Trophoblast cell (in vitro differentiated cells and primary cell): ENCODE measurements at regions not wholly inside any gene's neighbourhood (a gene's known extent, or its start where the extent isn't known, plus 50 kb on each side); places are given as distances from the start of the nearest gene placed in this dataset.

Experiments
- DNase-seq, 2 donors: peaks; one replicate each; pipeline ENCODE4 v3.0.0-alpha.2; 2016
- H2AFZ ChIP-seq: 2 replicates; pipeline ENCODE4 v1.6.1; 2013; ENCODE audit warnings: low read length, moderate library complexity, mild to moderate bottlenecking; ENCODE audit not compliant: insufficient read depth, poor library complexity
- H2AK5ac ChIP-seq: 2 replicates; pipeline ENCODE4 v1.6.1; 2013; ENCODE audit warnings: mild to moderate bottlenecking, low read length
- H2BK120ac ChIP-seq: 2 replicates; pipeline ENCODE4 v1.6.1; 2013; ENCODE audit warnings: low read length, mild to moderate bottlenecking, moderate library complexity; ENCODE audit not compliant: insufficient read depth, poor library complexity
- H2BK12ac ChIP-seq: 2 replicates; pipeline ENCODE4 v1.6.1; 2013; ENCODE audit warnings: mild to moderate bottlenecking, low read length, moderate library complexity
- H2BK5ac ChIP-seq: 2 replicates; pipeline ENCODE4 v1.6.1; 2013; ENCODE audit warnings: low read length, low read depth, moderate library complexity, mild to moderate bottlenecking; ENCODE audit not compliant: poor library complexity
- H3K14ac ChIP-seq: 2 replicates; pipeline ENCODE4 v1.6.1; 2013; ENCODE audit warnings: mild to moderate bottlenecking, low read length
- H3K18ac ChIP-seq: 2 replicates; pipeline ENCODE4 v1.6.1; 2013; ENCODE audit warnings: mild to moderate bottlenecking, low read length
- H3K23ac ChIP-seq: 2 replicates; pipeline ENCODE4 v1.6.1; 2013; ENCODE audit warnings: low read length
- H3K27ac ChIP-seq: 2 replicates; pipeline ENCODE4 v1.5.1; 2013; ENCODE audit warnings: low read depth, mild to moderate bottlenecking, inconsistent platforms, low read length, moderate library complexity
- H3K27me3 ChIP-seq: 2 replicates; pipeline ENCODE4 v1.6.1; 2013; ENCODE audit warnings: inconsistent platforms, mild to moderate bottlenecking, low read length, moderate library complexity; ENCODE audit not compliant: insufficient read depth
- H3K36me3 ChIP-seq, 2 experiments: 1 replicate in 1 of 2; 2 replicates in 1 of 2; pipeline ENCODE4 v1.6.1; 2013; ENCODE audit warnings: low read length in 2 of 2, mild to moderate bottlenecking in 2 of 2, moderate library complexity in 1 of 2; ENCODE audit not compliant: insufficient read depth in 2 of 2, control insufficient read depth in 1 of 2
- H3K4ac ChIP-seq: 2 replicates; pipeline ENCODE4 v1.6.1; 2013; ENCODE audit warnings: low read depth, mild to moderate bottlenecking, low read length, moderate library complexity
- H3K4me1 ChIP-seq, 2 experiments: 1 replicate in 1 of 2; 2 replicates in 1 of 2; pipeline ENCODE4 v1.6.1; 2013; ENCODE audit warnings: low read length in 2 of 2, mild to moderate bottlenecking in 2 of 2, moderate library complexity in 1 of 2; ENCODE audit not compliant: insufficient read depth in 2 of 2, control insufficient read depth in 1 of 2
- H3K4me2 ChIP-seq: 2 replicates; pipeline ENCODE4 v1.6.1; 2013; ENCODE audit warnings: inconsistent platforms, mild to moderate bottlenecking, low read length, moderate library complexity
- H3K4me3 ChIP-seq: 2 replicates; pipeline ENCODE4 v1.5.1; 2013; ENCODE audit warnings: mild to moderate bottlenecking, low read depth, low read length, inconsistent platforms
- H3K79me1 ChIP-seq: one replicate; pipeline ENCODE4 v1.6.1; 2013; ENCODE audit warnings: low read length
- H3K79me2 ChIP-seq: 2 replicates; pipeline ENCODE4 v1.6.1; 2013; ENCODE audit warnings: low read length, mild to moderate bottlenecking; ENCODE audit not compliant: control insufficient read depth, insufficient read depth, poor library complexity
- H3K9ac ChIP-seq: 2 replicates; pipeline ENCODE4 v1.6.1; 2013; ENCODE audit warnings: mild to moderate bottlenecking, low read length
- H3K9me3 ChIP-seq: 2 replicates; pipeline ENCODE4 v1.6.1; 2013; ENCODE audit warnings: low read depth, mild to moderate bottlenecking, control low read depth, inconsistent platforms, low read length; ENCODE audit not compliant: insufficient read depth
- H4K12ac ChIP-seq: 2 replicates; pipeline ENCODE4 v1.6.1; 2013; ENCODE audit warnings: low read depth, mild to moderate bottlenecking, low read length, moderate library complexity
- H4K8ac ChIP-seq: 2 replicates; pipeline ENCODE4 v1.6.1; 2013; ENCODE audit warnings: low read depth, mild to moderate bottlenecking, low read length, moderate library complexity
- H4K91ac ChIP-seq: one replicate; pipeline ENCODE4 v1.6.1; 2013; ENCODE audit warnings: low read depth, mild to moderate bottlenecking, low read length, moderate library complexity
- WGBS: extraction: QIAGEN DNeasy Blood & Tissue Kit; methylation state at CpG from one replicate; pipeline ENCODE4 v1.1.7; 2013; ENCODE audit warnings: missing lambda C conversion rate; ENCODE audit not compliant: insufficient read length, insufficient coverage; ENCODE audit errors: extremely low coverage; 5-methylcytosine and 5-hydroxymethylcytosine counted together

GRCh38 chr7:41817386-41817785 is 114.5 kb upstream of the INHBA start:
- Histone ChIP-seq H4K91ac (no peak overlapping the region), H3K14ac (no peak overlapping the region), H3K9me3 (no peaks in the 10 kb centered on the region), H3K79me1 (no peaks in the 10 kb centered on the region), H3K4me3 (no peak overlapping the region), H2BK12ac (no peak overlapping the region), H3K9ac (no peak overlapping the region), H3K4ac (no peak overlapping the region), H2BK5ac (no peak overlapping the region), H3K4me2 (no peak overlapping the region), H4K12ac (no peak overlapping the region), H3K79me2 (no peaks in the 10 kb centered on the region), H2AFZ (no peak overlapping the region), H3K36me3 (no peaks in the 10 kb centered on the region), H3K27ac (no peak overlapping the region), H3K4me1 (no peaks in the 10 kb centered on the region), H4K8ac (no peak overlapping the region), H3K27me3 (no peaks in the 10 kb centered on the region), H3K23ac (no peak overlapping the region), H2AK5ac (no peak overlapping the region), H3K18ac (no peak overlapping the region), H2BK120ac (no peak overlapping the region)
- DNase-seq: no peak
- WGBS: no CpG with 5 or more reads among the region's 2 CpGs

GRCh38 chr7:41816111-41816510 is 113.2 kb upstream of the INHBA start:
- Histone ChIP-seq H3K18ac (no peak overlapping the region), H3K23ac (no peak overlapping the region), H3K9me3 (no peaks in the 10 kb centered on the region)

GRCh38 chr7:41814888-41815287 is 112.0 kb upstream of the INHBA start:
- Histone ChIP-seq H2BK12ac (no peak overlapping the region), H4K12ac (no peak overlapping the region), H3K4me1 (no peaks in the 10 kb centered on the region), H3K4ac (no peak overlapping the region), H2BK120ac (no peak overlapping the region), H3K79me2 (no peaks in the 10 kb centered on the region), H3K4me2 (no peak overlapping the region), H3K36me3 (no peaks in the 10 kb centered on the region), H3K23ac (no peak overlapping the region), H2AK5ac (no peak overlapping the region), H3K9ac (no peak overlapping the region), H4K91ac (no peak overlapping the region), H2AFZ (no peak overlapping the region), H4K8ac (no peak overlapping the region), H3K18ac (no peak overlapping the region), H3K14ac (no peak overlapping the region), H3K4me3 (no peak overlapping the region), H3K27ac (no peak overlapping the region), H3K27me3 (no peaks in the 10 kb centered on the region), H2BK5ac (no peak overlapping the region), H3K79me1 (no peaks in the 10 kb centered on the region), H3K9me3 (peaks cover 2% of the 10 kb centered on the region)
- DNase-seq: no peak
- WGBS: no CpG with 5 or more reads among the region's 4 CpGs

More at GRCh38 chr7:41816111-41816510, 113.2 kb upstream of the INHBA start:
- no peak overlapping the region for H2BK120ac ChIP-seq
- no peak overlapping the region for H4K91ac ChIP-seq
- no peak overlapping the region for H3K9ac ChIP-seq
- no peak overlapping the region for H4K8ac ChIP-seq
- no peaks in the 10 kb centered on the region for H3K79me2 ChIP-seq
- no peak for DNase-seq
- no CpG with 5 or more reads among the region's 4 CpGs for WGBS
- H3K4me2 ChIP-seq: no peak overlapping the region
- H3K4ac ChIP-seq: no peak overlapping the region
- H2AFZ ChIP-seq: no peak overlapping the region
- H3K4me3 ChIP-seq: no peak overlapping the region
- no peaks in the 10 kb centered on the region for H3K79me1 ChIP-seq
- no peaks in the 10 kb centered on the region for H3K36me3 ChIP-seq
- no peak overlapping the region for H2AK5ac ChIP-seq
- H3K4me1 ChIP-seq: no peaks in the 10 kb centered on the region
- no peak overlapping the region for H3K27ac ChIP-seq
- H3K14ac ChIP-seq: no peak overlapping the region
- H3K27me3 ChIP-seq: no peaks in the 10 kb centered on the region
- H2BK5ac ChIP-seq: no peak overlapping the region
- H2BK12ac ChIP-seq: no peak overlapping the region
- no peak overlapping the region for H4K12ac ChIP-seq

GRCh38 chr7:41813286-41813685 is 110.4 kb upstream of the INHBA start:
- H3K23ac ChIP-seq: no peak overlapping the region
- H3K4me3 ChIP-seq: no peak overlapping the region
- peak in 1 of 2 donors; percentile 10 for DNase-seq
- H3K9ac ChIP-seq: no peak overlapping the region
- no peak overlapping the region for H3K27ac ChIP-seq
- no peaks in the 10 kb centered on the region for H3K36me3 ChIP-seq
- no peaks in the 10 kb centered on the region for H3K79me1 ChIP-seq
- no CpG with 5 or more reads among the region's 2 CpGs for WGBS
- no peak overlapping the region for H2AFZ ChIP-seq
- no peak overlapping the region for H2BK5ac ChIP-seq
- H3K9me3 ChIP-seq: peaks cover 3% of the 10 kb centered on the region
- H2BK120ac ChIP-seq: no peak overlapping the region
- no peaks in the 10 kb centered on the region for H3K4me1 ChIP-seq
- H3K27me3 ChIP-seq: no peaks in the 10 kb centered on the region
- H2BK12ac ChIP-seq: no peak overlapping the region
- no peak overlapping the region for H3K14ac ChIP-seq
- H4K8ac ChIP-seq: no peak overlapping the region
- H3K4me2 ChIP-seq: no peak overlapping the region
- no peak overlapping the region for H4K12ac ChIP-seq
- H3K79me2 ChIP-seq: no peaks in the 10 kb centered on the region
- H2AK5ac ChIP-seq: no peak overlapping the region
- no peak overlapping the region for H3K4ac ChIP-seq
- H4K91ac ChIP-seq: no peak overlapping the region
- no peak overlapping the region for H3K18ac ChIP-seq
